Sigmoid colon (tissue), 6 donors: ENCODE measurements at regions not wholly inside any gene's neighbourhood (a gene's known extent, or its start where the extent isn't known, plus 50 kb on each side); places are given as distances from the start of the nearest gene placed in this dataset.

Source experiments
- DNase-seq: peaks from one replicate; pipeline ENCODE4 v3.0.0-alpha.2; 2019
- H3K27ac ChIP-seq, 4 donors: fragments of 200-600 bp; sonication (generic); one replicate each; pipeline ENCODE4 v1.5.1; 2016 to 2019; ENCODE audit warnings: mild to moderate bottlenecking in 1 of 4
- H3K27me3 ChIP-seq, 3 donors: fragments of 200-600 bp; sonication (generic); one replicate each; pipeline ENCODE4 v1.5.1; 2019; ENCODE audit warnings: mild to moderate bottlenecking in 1 of 3
- H3K36me3 ChIP-seq, 4 donors: fragments of 200-600 bp; sonication (generic); one replicate each; pipeline ENCODE4 v1.5.1; 2016 to 2019
- H3K4me1 ChIP-seq, 4 donors: fragments of 200-600 bp; sonication (generic); one replicate each; pipeline ENCODE4 v1.5.1; 2017 to 2019
- H3K4me3 ChIP-seq, 4 donors: fragments of 200-600 bp; sonication (generic); one replicate each; pipeline ENCODE4 v1.5.1; 2017 to 2019; ENCODE audit warnings: mild to moderate bottlenecking in 2 of 4, moderate library complexity in 1 of 4
- H3K9me3 ChIP-seq, 4 donors: fragments of 200-600 bp in 3 of 4; sonication (generic) in 3 of 4; one replicate each; pipeline versions ENCODE4 v1.5.1 to v1.6.1; 2013 to 2019
- EP300 ChIP-seq, 4 donors: sonication (generic); formaldehyde crosslinking; IDR thresholded peaks; one replicate each; pipeline ENCODE4 v1.6.1; 2017; ENCODE audit warnings: antibody characterized with exemption in 4 of 4
- POLR2A ChIP-seq, 2 donors: fragments of 450-650 bp; IDR thresholded peaks; one replicate each; pipeline ENCODE4 v1.6.1; 2016; ENCODE audit warnings: antibody characterized with exemption in 2 of 2, mild to moderate bottlenecking in 2 of 2, moderate library complexity in 2 of 2
- POLR2AphosphoS5 ChIP-seq, 4 donors: sonication (generic); formaldehyde crosslinking; IDR thresholded peaks; one replicate each; pipeline ENCODE4 v1.6.1; 2017; ENCODE audit warnings: antibody characterized with exemption in 4 of 4
- WGBS, 2 donors: extraction: QIAGEN DNeasy Blood & Tissue Kit; methylation state at CpG; one replicate each; pipeline ENCODE4 v1.1.7; 2013; 5-methylcytosine and 5-hydroxymethylcytosine counted together
- intact Hi-C: fragments of 100-400 bp; cut with DNase I; formaldehyde crosslinking; loops from one replicate; pipeline ENCODE4 v1.15.1; 2023
- TF ChIP-seq, protein P1 (sequence below), 4 experiments: fragments of 450-650 bp in 3 of 4; fragments of 200-600 bp in 1 of 4; IDR thresholded peaks; one replicate each; pipeline ENCODE4 v1.5.1; 2016 to 2019; ENCODE audit warnings: antibody characterized with exemption in 4 of 4, mild to moderate bottlenecking in 3 of 4, moderate library complexity in 2 of 4
- donor health status: healthy with polysubstance abuse.
- donor health status: healthy.

DNA sequence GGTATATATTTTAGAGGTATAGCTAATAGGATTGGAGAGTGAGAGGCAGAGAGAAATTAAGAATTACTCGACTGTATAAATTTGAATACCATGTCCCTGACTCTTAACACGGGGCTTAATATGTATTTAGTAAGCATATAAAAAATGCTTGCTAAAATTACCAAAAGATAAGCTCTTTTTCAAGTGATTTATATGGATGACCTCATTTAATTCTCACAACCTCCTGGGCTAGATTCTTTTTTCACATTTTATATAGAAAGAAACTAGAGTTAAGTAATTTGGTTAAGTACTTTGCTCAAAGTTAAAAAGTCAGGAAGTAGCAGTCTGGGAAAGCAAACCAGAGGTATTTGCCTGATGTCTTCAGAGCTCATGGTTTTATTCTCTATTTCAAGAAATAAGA, 963.5 kb upstream of the SOX9 start:
- no peak overlapping the region for H3K4me3 ChIP-seq
- intact Hi-C loops, result no loop called here
- H3K9me3 ChIP-seq, result no peaks in the 10 kb centered on the region
- H3K27ac ChIP-seq, result no peak overlapping the region
- 82 to 85% methylated on average over 2 of the region's 2 CpGs for WGBS, 2 donors
- DNase-seq, result no peak
- no peaks in the 10 kb centered on the region for H3K27me3 ChIP-seq
- H3K36me3 ChIP-seq, result no peaks in the 10 kb centered on the region
- no peak for TF ChIP-seq POLR2A (IDR thresholded peaks at IDR 0.05)
- no peak for TF ChIP-seq POLR2AphosphoS5 (IDR thresholded peaks at IDR 0.05)
- TF ChIP-seq EP300 (IDR thresholded peaks at IDR 0.05), result no peak
- TF ChIP-seq, protein P1, sequence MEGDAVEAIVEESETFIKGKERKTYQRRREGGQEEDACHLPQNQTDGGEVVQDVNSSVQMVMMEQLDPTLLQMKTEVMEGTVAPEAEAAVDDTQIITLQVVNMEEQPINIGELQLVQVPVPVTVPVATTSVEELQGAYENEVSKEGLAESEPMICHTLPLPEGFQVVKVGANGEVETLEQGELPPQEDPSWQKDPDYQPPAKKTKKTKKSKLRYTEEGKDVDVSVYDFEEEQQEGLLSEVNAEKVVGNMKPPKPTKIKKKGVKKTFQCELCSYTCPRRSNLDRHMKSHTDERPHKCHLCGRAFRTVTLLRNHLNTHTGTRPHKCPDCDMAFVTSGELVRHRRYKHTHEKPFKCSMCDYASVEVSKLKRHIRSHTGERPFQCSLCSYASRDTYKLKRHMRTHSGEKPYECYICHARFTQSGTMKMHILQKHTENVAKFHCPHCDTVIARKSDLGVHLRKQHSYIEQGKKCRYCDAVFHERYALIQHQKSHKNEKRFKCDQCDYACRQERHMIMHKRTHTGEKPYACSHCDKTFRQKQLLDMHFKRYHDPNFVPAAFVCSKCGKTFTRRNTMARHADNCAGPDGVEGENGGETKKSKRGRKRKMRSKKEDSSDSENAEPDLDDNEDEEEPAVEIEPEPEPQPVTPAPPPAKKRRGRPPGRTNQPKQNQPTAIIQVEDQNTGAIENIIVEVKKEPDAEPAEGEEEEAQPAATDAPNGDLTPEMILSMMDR (IDR thresholded peaks at IDR 0.05), result no peak
- H3K4me1 ChIP-seq, result no peaks in the 10 kb centered on the region

- TF ChIP-seq POLR2AphosphoS5 (IDR thresholded peaks at IDR 0.05) (no peak), POLR2A (IDR thresholded peaks at IDR 0.05) (no peak), EP300 (IDR thresholded peaks at IDR 0.05) (no peak)
- TF ChIP-seq, protein P1 (IDR thresholded peaks at IDR 0.05), result no peak
- Histone ChIP-seq H3K4me1 (no peaks in the 10 kb centered on the region), H3K27ac (no peak overlapping the region), H3K9me3 (no peaks in the 10 kb centered on the region), H3K27me3 (no peaks in the 10 kb centered on the region), H3K36me3 (no peaks in the 10 kb centered on the region), H3K4me3 (no peak overlapping the region)
- DNase-seq, result no peak
- WGBS, 2 donors, result 83 to 92% methylated on average over 4 of the region's 4 CpGs
- intact Hi-C loops, result no loop called here
Measured at GRCh38 chr17:71158437-71158836, 962.4 kb upstream of the SOX9 start.

- Histone ChIP-seq H3K9me3 (no peaks in the 10 kb centered on the region), H3K36me3 (no peaks in the 10 kb centered on the region), H3K4me1 (no peaks in the 10 kb centered on the region), H3K27ac (no peak overlapping the region), H3K4me3 (no peak overlapping the region), H3K27me3 (no peaks in the 10 kb centered on the region)
- 18 to 64% methylated on average over 6 of the region's 6 CpGs for WGBS, 2 donors
- TF ChIP-seq EP300 (IDR thresholded peaks at IDR 0.05) (no peak), POLR2A (IDR thresholded peaks at IDR 0.05) (no peak), POLR2AphosphoS5 (IDR thresholded peaks at IDR 0.05) (no peak)
- TF ChIP-seq, protein P1 (IDR thresholded peaks at IDR 0.05), result no peak
- intact Hi-C loops, result no loop called here
- DNase-seq, result no peak
Measured at GRCh38 chr17:71163121-71163812, 957.6 kb upstream of the SOX9 start.

DNA sequence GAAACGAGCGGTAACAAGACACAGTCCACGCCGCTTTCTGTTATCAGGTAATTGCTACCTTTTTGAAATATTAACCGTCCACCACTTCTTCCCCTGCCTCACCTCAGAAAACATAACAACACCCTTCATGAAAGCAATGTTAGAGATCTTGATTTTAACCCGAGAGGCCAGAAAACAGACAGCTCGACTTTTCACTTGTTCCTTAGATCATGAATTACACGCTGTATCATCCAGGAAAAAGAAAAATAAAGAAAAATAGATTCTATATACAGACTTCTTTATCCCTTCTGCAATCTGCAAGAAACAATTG, 957.1 kb upstream of the SOX9 start:
- Histone ChIP-seq H3K27me3 (no peaks in the 10 kb centered on the region), H3K4me3 (no peak overlapping the region), H3K27ac (no peak overlapping the region), H3K9me3 (no peaks in the 10 kb centered on the region), H3K4me1 (no peaks in the 10 kb centered on the region), H3K36me3 (no peaks in the 10 kb centered on the region)
- no peak for DNase-seq
- intact Hi-C loops, result no loop called here
- WGBS, 2 donors, result 24 to 72% methylated on average over 8 of the region's 8 CpGs
- no peak for TF ChIP-seq EP300 (IDR thresholded peaks at IDR 0.05)
- TF ChIP-seq, protein P1 (IDR thresholded peaks at IDR 0.05), result no peak
- TF ChIP-seq POLR2A (IDR thresholded peaks at IDR 0.05), result no peak
- no peak for TF ChIP-seq POLR2AphosphoS5 (IDR thresholded peaks at IDR 0.05)

DNA sequence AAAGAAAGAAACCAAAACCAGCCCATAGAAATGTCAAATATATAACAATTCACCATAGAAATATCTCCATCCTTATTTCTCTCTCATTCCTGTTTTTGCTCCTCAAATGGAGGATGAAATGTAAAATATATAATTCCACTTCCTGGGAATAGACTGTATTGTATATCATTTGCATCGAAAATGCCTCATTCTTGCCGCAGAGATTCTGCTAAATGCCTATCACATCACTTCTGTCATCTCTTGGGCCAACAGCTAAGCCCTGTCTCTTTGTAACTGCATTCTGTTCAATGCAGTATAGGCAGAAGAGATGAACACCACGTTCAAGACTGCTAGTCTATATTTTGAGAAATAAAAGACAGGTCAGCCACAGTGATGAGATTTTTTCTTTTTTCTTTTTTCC, 956.3 kb upstream of the SOX9 start:
- TF ChIP-seq EP300 (IDR thresholded peaks at IDR 0.05) (no peak), POLR2A (IDR thresholded peaks at IDR 0.05) (no peak), POLR2AphosphoS5 (IDR thresholded peaks at IDR 0.05) (no peak)
- TF ChIP-seq, protein P1 (IDR thresholded peaks at IDR 0.05), result no peak
- Histone ChIP-seq H3K27ac (no peak overlapping the region), H3K36me3 (no peaks in the 10 kb centered on the region), H3K9me3 (no peaks in the 10 kb centered on the region), H3K4me1 (no peaks in the 10 kb centered on the region), H3K27me3 (no peaks in the 10 kb centered on the region), H3K4me3 (no peak overlapping the region)
- intact Hi-C loops, result no loop called here
- 78 to 80% methylated on average over 3 of the region's 3 CpGs for WGBS, 2 donors
- no peak for DNase-seq
